Activated naive CD4-positive, alpha-beta T cell treated with anti-CD3 and anti-CD28 coated beads for 36 hours (primary cell): ENCODE measurements at regions not wholly inside any gene's neighbourhood (a gene's known extent, or its start where the extent isn't known, plus 50 kb on each side); places are given as distances from the start of the nearest gene placed in this dataset.

ENCODE experiments used
- CTCF ChIA-PET: fragments of 350-600 bp; sonication (Branson Sonifier 250); formaldehyde crosslinking; loops from one replicate; lab custom pipeline; 2021; ENCODE audit warnings: antibody characterized with exemption; lab: Charles Lee
- DNase-seq: peaks from one replicate; pipeline ENCODE4 v3.0.0-alpha.2; 2020
- H3K27ac Mint-ChIP-seq: one replicate; pipeline ENCODE4 v1.8.0; 2021; ENCODE audit warnings: mild to moderate bottlenecking, mixed read lengths
- H3K27me3 Mint-ChIP-seq: one replicate; pipeline ENCODE4 v1.8.0; 2021; ENCODE audit warnings: low read depth, mixed read lengths
- H3K36me3 Mint-ChIP-seq: one replicate; pipeline ENCODE4 v1.8.0; 2021; ENCODE audit warnings: low read depth, mixed read lengths
- H3K4me1 Mint-ChIP-seq: one replicate; pipeline ENCODE4 v1.8.0; 2021; ENCODE audit warnings: low read depth, mixed read lengths
- H3K4me3 Mint-ChIP-seq: one replicate; pipeline ENCODE4 v1.8.0; 2021; ENCODE audit warnings: mild to moderate bottlenecking, moderate library complexity, mixed read lengths
- H3K9me3 Mint-ChIP-seq: one replicate; pipeline ENCODE4 v1.8.0; 2021; ENCODE audit warnings: mixed read lengths
- intact Hi-C: fragments of 100-400 bp; cut with micrococcal nuclease; formaldehyde crosslinking; loops from one replicate; pipeline ENCODE4 v1.15.1; 2023

DNA sequence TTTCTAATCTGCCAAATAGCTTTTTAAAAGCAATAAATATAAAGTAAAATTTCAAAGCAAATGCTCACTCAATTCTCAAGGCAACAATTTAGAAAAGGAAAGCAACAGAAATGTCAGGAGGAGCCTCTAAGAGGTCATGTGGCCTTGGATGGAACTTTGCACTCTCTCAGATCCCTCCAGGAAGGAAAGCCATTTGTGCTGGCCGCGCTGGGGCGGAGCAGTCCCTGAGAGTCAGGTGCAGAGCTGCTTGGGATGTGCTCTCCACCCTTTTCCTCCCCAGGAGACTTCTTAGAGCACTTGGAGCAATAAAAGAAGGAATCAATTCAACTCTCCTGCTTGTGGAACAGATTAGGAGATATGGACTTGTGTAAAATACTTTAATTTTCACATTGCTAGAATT, 379.8 kb upstream of the LINC00305 start:
- intact Hi-C loops = no loop called here
- Mint-ChIP-seq H3K4me3 (no peak overlapping the region), H3K27ac (no peak overlapping the region), H3K27me3 (no peaks in the 10 kb centered on the region), H3K4me1 (no peaks in the 10 kb centered on the region), H3K9me3 (no peaks in the 10 kb centered on the region), H3K36me3 (no peaks in the 10 kb centered on the region)
- CTCF ChIA-PET = no interaction called here
- DNase-seq = no peak

- Mint-ChIP-seq H3K4me1 (no peaks in the 10 kb centered on the region), H3K27me3 (no peaks in the 10 kb centered on the region), H3K4me3 (no peak overlapping the region), H3K9me3 (peaks cover 10% of the 10 kb centered on the region), H3K27ac (no peak overlapping the region), H3K36me3 (no peaks in the 10 kb centered on the region)
- CTCF ChIA-PET = no interaction called here
- no peak for DNase-seq
- intact Hi-C loops = no loop called here
Observed at GRCh38 chr18:64519201-64519600, 370.3 kb upstream of the LINC00305 start.

GRCh38 chr18:64518191-64518590, 369.3 kb upstream of the LINC00305 start:
- no peak for DNase-seq
- no peak overlapping the region for H3K27ac Mint-ChIP-seq
- H3K36me3 Mint-ChIP-seq = no peaks in the 10 kb centered on the region

GRCh38 chr18:64513401-64513800, 364.5 kb upstream of the LINC00305 start:
- CTCF ChIA-PET = no interaction called here
- Mint-ChIP-seq H3K27ac (no peak overlapping the region), H3K4me1 (no peaks in the 10 kb centered on the region), H3K4me3 (no peak overlapping the region), H3K9me3 (no peaks in the 10 kb centered on the region), H3K36me3 (no peaks in the 10 kb centered on the region), H3K27me3 (no peaks in the 10 kb centered on the region)
- intact Hi-C loops = no loop called here
- no peak for DNase-seq

More at GRCh38 chr18:64518191-64518590, 369.3 kb upstream of the LINC00305 start:
- CTCF ChIA-PET = no interaction called here
- H3K4me3 Mint-ChIP-seq = no peak overlapping the region
- intact Hi-C loops = no loop called here
- H3K4me1 Mint-ChIP-seq = no peaks in the 10 kb centered on the region
- peaks cover 10% of the 10 kb centered on the region for H3K9me3 Mint-ChIP-seq
- H3K27me3 Mint-ChIP-seq = no peaks in the 10 kb centered on the region

- Mint-ChIP-seq H3K27me3 (no peaks in the 10 kb centered on the region), H3K4me3 (no peak overlapping the region), H3K9me3 (peaks cover 2% of the 10 kb centered on the region), H3K27ac (no peak overlapping the region), H3K36me3 (no peaks in the 10 kb centered on the region), H3K4me1 (no peaks in the 10 kb centered on the region)
- no peak for DNase-seq
- intact Hi-C loops = no loop called here
- CTCF ChIA-PET = no interaction called here
Observed at GRCh38 chr18:64490207-64490606, 341.3 kb upstream of the LINC00305 start.

- Mint-ChIP-seq H3K4me1 (no peaks in the 10 kb centered on the region), H3K9me3 (peaks cover 2% of the 10 kb centered on the region), H3K4me3 (no peak overlapping the region), H3K27me3 (no peaks in the 10 kb centered on the region), H3K36me3 (no peaks in the 10 kb centered on the region), H3K27ac (no peak overlapping the region)
- DNase-seq = no peak
- intact Hi-C loops = no loop called here
- CTCF ChIA-PET = no interaction called here
Observed at GRCh38 chr18:64488698-64489097, 339.8 kb upstream of the LINC00305 start.

GRCh38 chr18:64474773-64475172, 325.9 kb upstream of the LINC00305 start:
- Mint-ChIP-seq H3K27me3 (no peaks in the 10 kb centered on the region), H3K4me1 (no peaks in the 10 kb centered on the region), H3K4me3 (no peak overlapping the region), H3K9me3 (peaks cover 8% of the 10 kb centered on the region), H3K27ac (no peak overlapping the region), H3K36me3 (no peaks in the 10 kb centered on the region)
- CTCF ChIA-PET = no interaction called here
- DNase-seq = no peak
- intact Hi-C loops = no loop called here

DNA sequence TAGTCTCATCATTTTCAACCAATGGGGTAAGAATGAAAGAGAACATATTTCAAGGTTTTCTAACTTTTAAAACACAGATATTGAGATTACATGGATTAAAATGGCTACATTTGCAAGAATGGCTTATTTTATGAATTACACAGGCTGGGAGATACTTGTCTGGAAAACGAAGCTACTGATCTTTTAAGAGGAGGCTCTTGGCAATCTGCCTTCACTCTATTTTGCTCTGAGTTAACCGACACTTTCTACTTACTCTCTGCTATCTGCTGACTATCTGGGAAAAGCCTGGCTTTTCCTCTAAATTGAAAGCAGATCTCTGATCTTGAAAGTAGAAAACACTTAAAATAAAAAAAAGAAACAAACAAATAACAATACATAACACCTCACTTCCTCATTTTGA, 325.4 kb upstream of the LINC00305 start:
- peaks cover 8% of the 10 kb centered on the region for H3K9me3 Mint-ChIP-seq
- CTCF ChIA-PET = no interaction called here
- H3K4me1 Mint-ChIP-seq = no peaks in the 10 kb centered on the region
- H3K36me3 Mint-ChIP-seq = no peaks in the 10 kb centered on the region
- intact Hi-C loops = no loop called here
- no peak overlapping the region for H3K4me3 Mint-ChIP-seq
- H3K27me3 Mint-ChIP-seq = no peaks in the 10 kb centered on the region
- no peak overlapping the region for H3K27ac Mint-ChIP-seq
- no peak for DNase-seq

GRCh38 chr18:64449434-64449833, 300.5 kb upstream of the LINC00305 start:
- Mint-ChIP-seq H3K9me3 (peaks cover 7% of the 10 kb centered on the region), H3K4me1 (no peaks in the 10 kb centered on the region), H3K36me3 (no peaks in the 10 kb centered on the region), H3K27ac (no peak overlapping the region), H3K27me3 (no peaks in the 10 kb centered on the region), H3K4me3 (no peak overlapping the region)
- intact Hi-C loops = no loop called here
- CTCF ChIA-PET = no interaction called here
- DNase-seq = no peak

- no peaks in the 10 kb centered on the region for H3K36me3 Mint-ChIP-seq
Observed at GRCh38 chr18:64444819-64445218, 295.9 kb upstream of the LINC00305 start.

GRCh38 chr18:64438178-64438577, 289.3 kb upstream of the LINC00305 start:
- H3K9me3 Mint-ChIP-seq = peaks cover 15% of the 10 kb centered on the region
- intact Hi-C loops = no loop called here
- no peaks in the 10 kb centered on the region for H3K36me3 Mint-ChIP-seq
- CTCF ChIA-PET = no interaction called here
- no peak overlapping the region for H3K4me3 Mint-ChIP-seq
- DNase-seq = no peak
- no peaks in the 10 kb centered on the region for H3K27me3 Mint-ChIP-seq
- no peaks in the 10 kb centered on the region for H3K4me1 Mint-ChIP-seq
- H3K27ac Mint-ChIP-seq = no peak overlapping the region

More at GRCh38 chr18:64444819-64445218, 295.9 kb upstream of the LINC00305 start:
- no peak for DNase-seq
- Mint-ChIP-seq H3K27me3 (no peaks in the 10 kb centered on the region), H3K4me3 (no peak overlapping the region), H3K9me3 (peaks cover 3% of the 10 kb centered on the region), H3K27ac (no peak overlapping the region), H3K4me1 (no peaks in the 10 kb centered on the region)
- CTCF ChIA-PET = no interaction called here
- intact Hi-C loops = no loop called here

DNA sequence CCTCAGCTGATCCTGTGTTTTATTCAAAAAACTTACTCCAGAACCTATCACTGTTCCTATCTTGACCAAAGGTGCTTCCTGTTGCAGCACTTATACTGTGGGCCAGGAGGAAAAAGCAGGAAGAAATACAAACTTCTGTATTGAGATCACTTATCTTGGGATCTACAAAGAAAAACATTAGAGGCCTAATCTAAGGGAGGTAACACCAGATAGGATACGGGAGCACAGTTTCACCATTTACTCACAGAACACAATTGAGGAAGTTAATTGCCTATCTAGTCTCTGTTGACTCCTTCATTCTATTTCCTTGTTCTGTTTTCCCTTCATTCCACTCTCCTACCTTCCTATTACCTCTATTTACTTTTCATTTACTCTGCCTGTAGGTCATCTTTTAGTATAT, 287.2 kb upstream of the LINC00305 start:
- peaks cover 18% of the 10 kb centered on the region for H3K9me3 Mint-ChIP-seq
- DNase-seq = no peak
- no peaks in the 10 kb centered on the region for H3K4me1 Mint-ChIP-seq
- no peak overlapping the region for H3K27ac Mint-ChIP-seq
- no peaks in the 10 kb centered on the region for H3K36me3 Mint-ChIP-seq
- CTCF ChIA-PET = no interaction called here
- no peaks in the 10 kb centered on the region for H3K27me3 Mint-ChIP-seq
- intact Hi-C loops = no loop called here
- no peak overlapping the region for H3K4me3 Mint-ChIP-seq

DNA sequence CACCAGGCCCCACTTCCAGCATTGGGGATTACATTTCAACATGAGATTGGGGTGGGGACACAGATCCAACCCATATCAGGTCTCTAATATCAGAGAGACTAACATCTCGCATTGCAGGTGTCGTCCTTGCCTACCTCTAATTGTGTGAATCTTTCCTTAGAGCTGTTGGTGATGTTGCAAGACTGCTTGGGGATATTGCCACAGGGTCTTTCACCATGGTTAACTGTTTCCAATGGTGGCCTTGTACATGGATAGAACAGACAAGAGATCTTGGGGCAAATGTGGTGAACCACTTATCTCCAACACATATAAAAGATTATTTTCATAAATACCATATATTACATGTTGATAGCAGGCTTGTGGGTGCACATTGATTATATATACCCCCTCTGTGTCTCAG, 270.3 kb upstream of the LINC00305 start:
- H3K27ac Mint-ChIP-seq = no peak overlapping the region
- H3K27me3 Mint-ChIP-seq = no peaks in the 10 kb centered on the region
- H3K9me3 Mint-ChIP-seq = no peaks in the 10 kb centered on the region
- H3K4me3 Mint-ChIP-seq = no peak overlapping the region
- intact Hi-C loops = no loop called here
- no peaks in the 10 kb centered on the region for H3K4me1 Mint-ChIP-seq
- CTCF ChIA-PET = no interaction called here
- DNase-seq = no peak
- H3K36me3 Mint-ChIP-seq = no peaks in the 10 kb centered on the region

GRCh38 chr18:64416990-64417389, 268.1 kb upstream of the LINC00305 start:
- Mint-ChIP-seq H3K4me3 (no peak overlapping the region), H3K4me1 (no peaks in the 10 kb centered on the region), H3K27ac (no peak overlapping the region), H3K36me3 (no peaks in the 10 kb centered on the region), H3K27me3 (no peaks in the 10 kb centered on the region), H3K9me3 (no peaks in the 10 kb centered on the region)
- CTCF ChIA-PET = interaction anchor here (0.6 kb wide), 1 partner anchor 67 kb away, joined by 3 read pairs; no protein-coding TSS in a partner anchor
- intact Hi-C loops = no loop called here
- DNase-seq = no peak
